A673 (cell line): ENCODE measurements at regions not wholly inside any gene's neighbourhood (a gene's known extent, or its start where the extent isn't known, plus 50 kb on each side); places are given as distances from the start of the nearest gene placed in this dataset.
"Not testable (repeated sequence)": the region's sequence is repeated elsewhere in the genome, so short reads cannot be mapped to it uniquely, and the experiment has no call there.

ENCODE experiments used
- BruUV-seq: library from RNA; stranded (reverse); fragments of 400-500 nt; replicated peaks from 2 replicates; lab custom pipeline; 2021; lab: Mats Ljungman, UMichigan
- CTCF ChIA-PET: fragments of 300-600 bp; sonication (Branson Sonifier 250); formaldehyde crosslinking; loops from one replicate; lab custom pipeline; 2022; ENCODE audit warnings: antibody characterized with exemption; lab: Charles Lee
- POLR2A ChIA-PET: fragments of 300-600 bp; sonication (Branson Sonifier 250); formaldehyde crosslinking; loops from one replicate; lab custom pipeline; 2022; ENCODE audit warnings: antibody characterized with exemption; ENCODE audit not compliant: low non-redundant PET; lab: Charles Lee
- DNase-seq: peaks from one replicate; pipeline ENCODE4 v3.0.0-alpha.2; 2015; ENCODE audit warnings: low spot score
- H3K27ac ChIP-seq: fragments of 200-600 bp; sonication (generic); 2 replicates; pipeline ENCODE4 v1.5.1; 2016; ENCODE audit warnings: mixed run types, low read depth, mild to moderate bottlenecking, mixed read lengths, antibody characterized with exemption, low read length; ENCODE audit not compliant: poor library complexity, severe bottlenecking
- H3K27me3 ChIP-seq: fragments of 200-600 bp; sonication (generic); replicated peaks from 2 replicates; pipeline ENCODE4 v1.6.1; 2017; ENCODE audit warnings: mixed run types, low read depth, mild to moderate bottlenecking, mixed read lengths, antibody characterized with exemption, low read length; ENCODE audit not compliant: insufficient read depth, poor library complexity
- H3K36me3 ChIP-seq: fragments of 200-600 bp; sonication (generic); 2 replicates; pipeline ENCODE4 v1.6.1; 2016; ENCODE audit warnings: mixed run types, mild to moderate bottlenecking, mixed read lengths, antibody characterized with exemption, low read length; ENCODE audit not compliant: insufficient read depth, poor library complexity, severe bottlenecking
- H3K4me1 ChIP-seq: fragments of 200-600 bp; sonication (generic); 2 replicates; pipeline ENCODE4 v1.6.1; 2017; ENCODE audit warnings: mixed run types, mild to moderate bottlenecking, mixed read lengths, antibody characterized with exemption, low read length; ENCODE audit not compliant: insufficient read depth, poor library complexity, severe bottlenecking
- H3K4me3 ChIP-seq: fragments of 200-600 bp; sonication (generic); 2 replicates; pipeline ENCODE4 v1.5.1; 2016; ENCODE audit warnings: low read depth, mixed run types, mild to moderate bottlenecking, mixed read lengths, low read length; ENCODE audit not compliant: poor library complexity, severe bottlenecking
- H3K9me3 ChIP-seq: fragments of 200-600 bp; sonication (generic); 2 replicates; pipeline ENCODE4 v1.6.1; 2016; ENCODE audit warnings: mixed run types, low read depth, mild to moderate bottlenecking, mixed read lengths, antibody characterized with exemption, low read length; ENCODE audit not compliant: poor library complexity, severe bottlenecking
- CTCF ChIP-seq: fragments of 300-800, 200-600 bp; sonication (generic); conservative IDR thresholded peaks from 2 replicates; pipeline ENCODE4 v1.5.1; 2017; ENCODE audit warnings: low read depth, mild to moderate bottlenecking, antibody characterized with exemption, low read length, moderate library complexity, mixed read lengths
- EZH2 ChIP-seq: fragments of 200-600 bp; sonication (generic); IDR thresholded peaks from 2 replicates; pipeline ENCODE4 v1.6.1; 2017; ENCODE audit warnings: borderline replicate concordance, low read depth, mild to moderate bottlenecking, mixed read lengths, antibody characterized with exemption, low read length; ENCODE audit not compliant: poor library complexity, severe bottlenecking
- intact Hi-C: fragments of 100-400 bp; cut with micrococcal nuclease; formaldehyde crosslinking; loops from one replicate; pipeline ENCODE4 v1.10.0; 2022; ENCODE audit not compliant: unreplicated experiment

GRCh38 chr5:67897431-67897830 is 318.1 kb upstream of the PIK3R1 start:
- BruUV-seq = no TSS peak
- Histone ChIP-seq H3K4me1 (no peaks in the 10 kb centered on the region), H3K36me3 (no peaks in the 10 kb centered on the region), H3K27ac (no peak overlapping the region), H3K4me3 (no peak overlapping the region), H3K9me3 (no peaks in the 10 kb centered on the region), H3K27me3 (no peaks in the 10 kb centered on the region)
- no peak for DNase-seq
- intact Hi-C loops = no loop called here
- no peak for TF ChIP-seq CTCF
- POLR2A ChIA-PET = no interaction called here
- CTCF ChIA-PET = no interaction called here

DNA sequence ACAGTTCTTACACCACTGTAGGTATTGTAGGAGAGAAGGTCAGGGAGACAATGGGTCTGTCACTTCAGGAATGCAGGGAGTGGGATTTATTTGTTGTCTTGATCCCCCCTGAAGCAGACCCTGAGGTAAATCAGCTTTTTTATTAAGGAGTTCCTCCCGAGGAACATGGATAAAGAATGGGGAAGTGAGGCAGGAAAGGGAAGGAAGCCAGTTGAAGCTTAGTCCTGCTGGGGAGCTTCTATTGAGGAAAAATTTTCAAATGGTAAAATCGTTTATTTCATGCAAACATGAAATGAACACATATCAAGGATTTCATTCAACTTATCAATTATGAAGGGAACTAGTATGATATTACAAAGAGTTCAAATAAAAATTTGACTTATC is 318.6 kb upstream of the PIK3R1 start:
- no peak for TF ChIP-seq CTCF
- TF ChIP-seq EZH2 = no peak
- H3K27ac ChIP-seq = no peak overlapping the region
- no peak overlapping the region for H3K4me3 ChIP-seq
- no peaks in the 10 kb centered on the region for H3K27me3 ChIP-seq
- no TSS peak for BruUV-seq
- H3K36me3 ChIP-seq = no peaks in the 10 kb centered on the region
- H3K4me1 ChIP-seq = no peaks in the 10 kb centered on the region
- no peaks in the 10 kb centered on the region for H3K9me3 ChIP-seq
- DNase-seq = no peak
- POLR2A ChIA-PET = no interaction called here
- intact Hi-C loops = no loop called here
- CTCF ChIA-PET = no interaction called here

- TF ChIP-seq CTCF (no peak), EZH2 (no peak)
- DNase-seq = no peak
- Histone ChIP-seq H3K4me3 (no peak overlapping the region), H3K27ac (no peak overlapping the region), H3K36me3 (no peaks in the 10 kb centered on the region), H3K4me1 (no peaks in the 10 kb centered on the region), H3K27me3 (no peaks in the 10 kb centered on the region), H3K9me3 (no peaks in the 10 kb centered on the region)
- POLR2A ChIA-PET = no interaction called here
- no TSS peak for BruUV-seq
- intact Hi-C loops = no loop called here
- CTCF ChIA-PET = no interaction called here
Observed at GRCh38 chr5:67896311-67896929, 319.1 kb upstream of the PIK3R1 start.

GRCh38 chr5:67889870-67890269 is 325.7 kb upstream of the PIK3R1 start:
- H3K9me3 ChIP-seq, BruUV-seq, H3K27me3 ChIP-seq, POLR2A ChIA-PET, DNase-seq, intact Hi-C loops, H3K36me3 ChIP-seq, H3K4me1 ChIP-seq, CTCF ChIA-PET, H3K4me3 ChIP-seq, H3K27ac ChIP-seq: not testable (repeated sequence)
